ENCODE measurements at regions not wholly inside any gene's neighbourhood (a gene's known extent, or its start where the extent isn't known, plus 50 kb on each side); places are given as distances from the start of the nearest gene placed in this dataset.

- intact Hi-C loops (cut with DNase I): no loop called here
These were observed 1224.8 kb upstream of the ZEB2 start for GRCh38 chr2:145744541-145745386.

GRCh38 chr2:145743011-145743410 is 1223.1 kb upstream of the ZEB2 start:
- Histone ChIP-seq H3K9me3 (no peaks in the 10 kb centered on the region), H3K27me3 (no peaks in the 10 kb centered on the region), H3K4me3 (replicated peaks in 1 of 3) (no peak overlapping the region), H3K27ac (no peak overlapping the region), H3K36me3 (no peaks in the 10 kb centered on the region), H3K4me1 (no peaks in the 10 kb centered on the region)
- no peak for DNase-seq
- 83% methylated on average over 2 of the region's 2 CpGs for WGBS, 2 donors
- intact Hi-C loops (cut with DNase I): no loop called here
- TF ChIP-seq CTCF (IDR thresholded peaks at IDR 0.05): no peak
- no peak for TF ChIP-seq POLR2A (IDR thresholded peaks at IDR 0.05)

More at GRCh38 chr2:145744541-145745386, 1224.8 kb upstream of the ZEB2 start:
- 81 to 90% methylated on average over 4 of the region's 4 CpGs for WGBS, 2 donors
- Histone ChIP-seq H3K9me3 (no peaks in the 10 kb centered on the region), H3K27me3 (no peaks in the 10 kb centered on the region), H3K4me1 (no peaks in the 10 kb centered on the region), H3K4me3 (replicated peaks in 1 of 3) (no peak overlapping the region), H3K27ac (no peak overlapping the region), H3K36me3 (no peaks in the 10 kb centered on the region)
- DNase-seq: no peak
- no peak for TF ChIP-seq CTCF (IDR thresholded peaks at IDR 0.05)
- TF ChIP-seq POLR2A (IDR thresholded peaks at IDR 0.05): no peak

- Histone ChIP-seq H3K27ac (no peak overlapping the region), H3K9me3 (no peaks in the 10 kb centered on the region), H3K36me3 (no peaks in the 10 kb centered on the region), H3K27me3 (no peaks in the 10 kb centered on the region), H3K4me3 (replicated peaks in 1 of 3) (no peak overlapping the region), H3K4me1 (no peaks in the 10 kb centered on the region)
- intact Hi-C loops (cut with DNase I): no loop called here
- WGBS, 2 donors: 85 to 92% methylated on average over 1 of the region's 1 CpG
- no peak for TF ChIP-seq POLR2A (IDR thresholded peaks at IDR 0.05)
- TF ChIP-seq CTCF (IDR thresholded peaks at IDR 0.05): no peak
- no peak for DNase-seq
These were observed 1221.7 kb upstream of the ZEB2 start for GRCh38 chr2:145741636-145742035.

GRCh38 chr2:145741181-145741580 is 1221.3 kb upstream of the ZEB2 start:
- WGBS, 2 donors: 92 to 93% methylated on average over 2 of the region's 2 CpGs
- TF ChIP-seq POLR2A (IDR thresholded peaks at IDR 0.05): no peak
- no peak for TF ChIP-seq CTCF (IDR thresholded peaks at IDR 0.05)
- Histone ChIP-seq H3K27ac (no peak overlapping the region), H3K36me3 (no peaks in the 10 kb centered on the region), H3K4me3 (replicated peaks in 1 of 3) (no peak overlapping the region), H3K4me1 (no peaks in the 10 kb centered on the region), H3K27me3 (no peaks in the 10 kb centered on the region), H3K9me3 (no peaks in the 10 kb centered on the region)
- DNase-seq: no peak
- intact Hi-C loops (cut with DNase I): no loop called here

- H3K9me3 ChIP-seq: no peaks in the 10 kb centered on the region
- H3K27ac ChIP-seq: no peak overlapping the region
- intact Hi-C loops (cut with DNase I): no loop called here
- no peaks in the 10 kb centered on the region for H3K27me3 ChIP-seq
- no peak for TF ChIP-seq CTCF (IDR thresholded peaks at IDR 0.05)
- no peak for TF ChIP-seq POLR2A (IDR thresholded peaks at IDR 0.05)
- no peak overlapping the region for H3K4me3 ChIP-seq (replicated peaks in 1 of 3)
- WGBS, 2 donors: 88% methylated on average over 3 of the region's 3 CpGs
- no peaks in the 10 kb centered on the region for H3K4me1 ChIP-seq
- no peak for DNase-seq
- no peaks in the 10 kb centered on the region for H3K36me3 ChIP-seq
These were observed 1220.4 kb upstream of the ZEB2 start for GRCh38 chr2:145740302-145740701.
